Endothelial cell of umbilical vein (primary cell): ENCODE measurements at regions not wholly inside any gene's neighbourhood (a gene's known extent, or its start where the extent isn't known, plus 50 kb on each side); places are given as distances from the start of the nearest gene placed in this dataset.

Source experiments
- BruUV-seq: library from RNA; stranded (reverse); fragments of 400-500 nt; replicated peaks from 2 replicates; lab custom pipeline; 2021; lab: Mats Ljungman, UMichigan
- CTCF ChIA-PET: fragments of 300-600, 350-600 bp; sonication (Branson Sonifier 250); formaldehyde crosslinking; loops from one replicate; lab custom pipeline; 2021; ENCODE audit warnings: antibody characterized with exemption, inconsistent platforms; lab: Charles Lee
- POLR2A ChIA-PET: fragments of 300-600, 350-600 bp; sonication (Branson Sonifier 250); formaldehyde crosslinking; loops from one replicate; lab custom pipeline; 2021; ENCODE audit warnings: antibody characterized with exemption, inconsistent platforms; lab: Charles Lee
- DNase-seq: peaks from one replicate; pipeline ENCODE4 v3.0.0-alpha.2; 2011; ENCODE audit warnings: low read depth, low spot score
- FAIRE-seq: peaks from 2 replicates; lab custom pipeline; 2011; peaks lifted over from hg19 to GRCh38; lab: Jason Lieb, UNC
- H2AFZ ChIP-seq: 2 replicates; pipeline ENCODE4 v1.6.0; 2012; ENCODE audit warnings: low read depth, low read length, control low read depth, inconsistent platforms
- H3K27ac ChIP-seq: 2 replicates; pipeline ENCODE4 v1.5.1; 2011; ENCODE audit warnings: low read depth, mild to moderate bottlenecking, control low read depth, low read length, moderate library complexity; ENCODE audit not compliant: insufficient read depth
- H3K27me3 ChIP-seq, 2 experiments: 2 replicates each; pipeline versions ENCODE4 v1.6.0 to v1.6.1; 2011; ENCODE audit warnings: low read length in 2 of 2, mixed read lengths in 1 of 2; ENCODE audit not compliant: control insufficient read depth in 2 of 2, insufficient read depth in 2 of 2
- H3K36me3 ChIP-seq, 2 experiments: 2 replicates in 1 of 2; 3 replicates in 1 of 2; pipeline ENCODE4 v1.5.1; 2011; ENCODE audit warnings: low read length in 2 of 2, mild to moderate bottlenecking in 1 of 2, moderate library complexity in 1 of 2; ENCODE audit not compliant: control insufficient read depth in 2 of 2, insufficient read depth in 2 of 2; ENCODE audit errors: extremely low read depth in 1 of 2
- H3K4me1 ChIP-seq: 3 replicates; pipeline ENCODE4 v1.5.1; 2011; ENCODE audit warnings: mild to moderate bottlenecking, low read length; ENCODE audit not compliant: control insufficient read depth, insufficient read depth; ENCODE audit errors: extremely low read depth
- H3K4me2 ChIP-seq: 2 replicates; pipeline ENCODE4 v1.6.1; 2011; ENCODE audit warnings: low read length, control low read depth, mixed read lengths; ENCODE audit not compliant: insufficient read depth
- H3K4me3 ChIP-seq, 3 experiments: fragments of 200-600 bp in 1 of 3; sonication (generic), shearing (Covaris generic) in 1 of 3; replicated peaks in 1 of 3; 2 replicates each; pipeline ENCODE4 v1.5.1; 2011 to 2016; ENCODE audit warnings: control low read depth in 3 of 3, low read length in 3 of 3, mild to moderate bottlenecking in 2 of 3, inconsistent platforms in 1 of 3, low read depth in 1 of 3, moderate library complexity in 1 of 3; ENCODE audit not compliant: insufficient read depth in 1 of 3
- H3K79me2 ChIP-seq: 2 replicates; pipeline ENCODE4 v1.6.0; 2012; ENCODE audit warnings: low read length, inconsistent platforms; ENCODE audit not compliant: control insufficient read depth, insufficient read depth
- H3K9ac ChIP-seq: replicated peaks from 2 replicates; pipeline ENCODE3; 2011; ENCODE audit warnings: low read length, control low read depth; ENCODE audit not compliant: insufficient read depth; ENCODE audit errors: extremely low read depth
- H3K9me1 ChIP-seq: replicated peaks from 3 replicates; pipeline ENCODE4 v1.6.0; 2011; ENCODE audit warnings: mild to moderate bottlenecking, low read length; ENCODE audit not compliant: control insufficient read depth, insufficient read depth; ENCODE audit errors: extremely low read depth
- H3K9me3 ChIP-seq: replicated peaks from 2 replicates; pipeline ENCODE4 v1.5.1; 2012; ENCODE audit warnings: low read length, inconsistent platforms; ENCODE audit not compliant: control insufficient read depth, insufficient read depth
- H4K20me1 ChIP-seq: replicated peaks from 2 replicates; pipeline ENCODE3; 2011; ENCODE audit warnings: mild to moderate bottlenecking, low read length; ENCODE audit not compliant: control insufficient read depth, insufficient read depth; ENCODE audit errors: extremely low read depth
- EZH2 ChIP-seq: IDR thresholded peaks from 2 replicates; pipeline ENCODE4 v1.6.1; 2012; ENCODE audit warnings: borderline replicate concordance, low read depth, mild to moderate bottlenecking, moderate library complexity, low read length, inconsistent platforms; ENCODE audit not compliant: severe bottlenecking
- FOS ChIP-seq: IDR thresholded peaks from 2 replicates; pipeline ENCODE4 v1.6.1; 2011; ENCODE audit warnings: mild to moderate bottlenecking, low read length, moderate library complexity, borderline replicate concordance; ENCODE audit not compliant: insufficient read depth
- GATA2 ChIP-seq: IDR thresholded peaks from 2 replicates; pipeline ENCODE4 v1.7.0; 2011; ENCODE audit warnings: low read depth, mild to moderate bottlenecking, moderate library complexity, mixed read lengths, low read length; ENCODE audit not compliant: insufficient read length, insufficient read depth
- MYC ChIP-seq: IDR thresholded peaks from one replicate; pipeline ENCODE4 v1.6.1; 2011; ENCODE audit warnings: mild to moderate bottlenecking, low read depth, low read length
- dilution Hi-C: fragments of 300-500 bp; cut with MboI; formaldehyde crosslinking; loops from one replicate; pipeline ENCODE4 v1.15.0; 2019; ENCODE audit warnings: low sequenced_read_pairs; ENCODE audit not compliant: extremely low pct_ligation_motif_present
- intact Hi-C: fragments of 100-400 bp; cut with micrococcal nuclease; formaldehyde crosslinking; loops from one replicate; pipeline ENCODE4 v1.10.0; 2022
- TF ChIP-seq, protein P1 (sequence below), 2 donors: IDR thresholded peaks; 1 replicate in 1 of 2; 2 replicates in 1 of 2; pipeline ENCODE4 v1.5.1; 2011; ENCODE audit warnings: low read length in 2 of 2, mild to moderate bottlenecking in 2 of 2, moderate library complexity in 2 of 2, control low read depth in 1 of 2, inconsistent platforms in 1 of 2, low read depth in 1 of 2; ENCODE audit not compliant: insufficient read depth in 1 of 2; ENCODE audit errors: extremely low read depth in 1 of 2

DNA sequence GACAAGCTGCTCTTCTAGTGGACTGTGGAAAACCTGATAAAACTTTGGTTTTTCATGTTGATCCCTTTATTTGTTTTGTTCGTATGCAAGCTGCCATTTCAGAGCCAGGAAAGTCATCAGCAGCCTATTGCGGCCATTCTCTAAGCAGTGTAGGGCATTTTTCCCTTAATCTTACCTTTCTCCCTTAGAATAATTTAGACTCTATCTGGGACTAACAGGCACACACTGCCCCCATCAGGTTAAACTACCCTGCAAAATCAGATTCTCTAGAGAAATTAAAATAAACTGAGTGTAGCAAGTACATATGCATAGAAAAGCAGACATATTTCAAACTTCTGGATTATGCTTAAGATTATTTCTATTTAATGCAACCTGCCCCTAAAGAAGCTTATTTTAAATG is 347.5 kb downstream of the METTL4 start:
- H3K4me2 ChIP-seq: peak overlapping the region; percentile 41
- POLR2A ChIA-PET: no interaction called here

DNA sequence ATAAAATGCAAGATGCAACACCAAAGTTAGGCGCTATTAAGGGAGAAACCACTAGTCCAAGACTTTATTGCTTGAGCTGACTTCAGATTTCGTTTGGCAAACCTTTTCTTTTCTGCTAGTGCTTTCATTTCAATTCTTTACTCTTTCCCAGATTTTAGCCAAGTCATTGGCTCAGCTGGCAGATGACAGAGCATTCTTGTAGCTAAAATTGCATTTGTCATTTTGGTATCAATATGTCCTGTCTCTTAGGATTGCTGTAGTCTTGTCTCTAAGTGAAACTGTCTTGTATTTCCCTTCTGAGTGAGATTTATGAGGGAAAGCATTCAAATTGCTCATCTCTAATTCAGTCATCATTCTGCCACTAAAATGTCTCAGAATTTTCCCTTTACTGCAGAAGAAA is 335.1 kb downstream of the METTL4 start:
- Histone ChIP-seq H3K9ac (no peak overlapping the region), H3K4me2 (no peak overlapping the region), H4K20me1 (no peaks in the 10 kb centered on the region), H3K27me3 (peaks cover 15 to 34% of the 10 kb centered on the region in 2 experiments), H3K27ac (no peak overlapping the region), H3K4me1 (no peaks in the 10 kb centered on the region), H3K36me3 (no peaks in the 10 kb centered on the region), H3K9me1 (no peaks in the 10 kb centered on the region), H3K4me3 (no peak overlapping the region), H3K79me2 (no peaks in the 10 kb centered on the region), H3K9me3 (no peaks in the 10 kb centered on the region), H2AFZ (no peak overlapping the region)
- no TSS peak for BruUV-seq
- ChIA-PET CTCF (interaction anchor here (0.9 kb wide), 1 partner anchor 13 kb away, joined by 3 read pairs; no protein-coding TSS in a partner anchor), POLR2A (no interaction called here)
- TF ChIP-seq, protein P1, sequence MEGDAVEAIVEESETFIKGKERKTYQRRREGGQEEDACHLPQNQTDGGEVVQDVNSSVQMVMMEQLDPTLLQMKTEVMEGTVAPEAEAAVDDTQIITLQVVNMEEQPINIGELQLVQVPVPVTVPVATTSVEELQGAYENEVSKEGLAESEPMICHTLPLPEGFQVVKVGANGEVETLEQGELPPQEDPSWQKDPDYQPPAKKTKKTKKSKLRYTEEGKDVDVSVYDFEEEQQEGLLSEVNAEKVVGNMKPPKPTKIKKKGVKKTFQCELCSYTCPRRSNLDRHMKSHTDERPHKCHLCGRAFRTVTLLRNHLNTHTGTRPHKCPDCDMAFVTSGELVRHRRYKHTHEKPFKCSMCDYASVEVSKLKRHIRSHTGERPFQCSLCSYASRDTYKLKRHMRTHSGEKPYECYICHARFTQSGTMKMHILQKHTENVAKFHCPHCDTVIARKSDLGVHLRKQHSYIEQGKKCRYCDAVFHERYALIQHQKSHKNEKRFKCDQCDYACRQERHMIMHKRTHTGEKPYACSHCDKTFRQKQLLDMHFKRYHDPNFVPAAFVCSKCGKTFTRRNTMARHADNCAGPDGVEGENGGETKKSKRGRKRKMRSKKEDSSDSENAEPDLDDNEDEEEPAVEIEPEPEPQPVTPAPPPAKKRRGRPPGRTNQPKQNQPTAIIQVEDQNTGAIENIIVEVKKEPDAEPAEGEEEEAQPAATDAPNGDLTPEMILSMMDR (IDR thresholded peaks at IDR 0.05; ENCODE audit: extremely low read depth in 1 of 2, insufficient read depth in 1 of 2, low read depth in 1 of 2, low read length in 2 of 2): no peak
- TF ChIP-seq GATA2: no peak
- no peak for TF ChIP-seq MYC
- dilution Hi-C loops (no loop called here), intact Hi-C loops (loop anchor here (5.0 kb wide), 1 partner anchor 301 kb away; no protein-coding TSS in a partner anchor)
- DNase-seq (no peak), FAIRE-seq (no peak)

More for the DNA sequence above, 347.5 kb downstream of the METTL4 start:
- TF ChIP-seq EZH2 (no peak), FOS (no peak)
- TF ChIP-seq, protein P1 (IDR thresholded peaks at IDR 0.05; ENCODE audit: extremely low read depth in 1 of 2, insufficient read depth in 1 of 2, low read depth in 1 of 2, low read length in 2 of 2): peak in 1 of 2 donors; percentile 38
- Histone ChIP-seq H3K4me3 (peak overlapping the region in 2 of 3 experiments; percentile 19), H3K27me3 (no peaks in the 10 kb centered on the region), H3K36me3 (no peaks in the 10 kb centered on the region), H3K4me1 (peaks cover 3% of the 10 kb centered on the region), H3K9me3 (no peaks in the 10 kb centered on the region), H3K9ac (no peak overlapping the region), H3K79me2 (no peaks in the 10 kb centered on the region), H3K9me1 (no peaks in the 10 kb centered on the region), H4K20me1 (no peaks in the 10 kb centered on the region), H2AFZ (peak overlapping the region; percentile 21), H3K27ac (no peak overlapping the region)
- no TSS peak for BruUV-seq
- DNase-seq (peak; percentile 65), FAIRE-seq (peak; percentile 55)
- dilution Hi-C loops (no loop called here), intact Hi-C loops (loop anchor here (1.0 to 5.0 kb wide), 3 partner anchors 119 to 638 kb away; no protein-coding TSS in a partner anchor)
- CTCF ChIA-PET: interaction anchor here (0.7 to 3.3 kb wide), 12 partner anchors 9 to 1360 kb away, joined by 3 to 43 read pairs (median 4); no protein-coding TSS in a partner anchor
